GM12874 (cell line): ENCODE measurements at regions not wholly inside any gene's neighbourhood (a gene's known extent, or its start where the extent isn't known, plus 50 kb on each side); places are given as distances from the start of the nearest gene placed in this dataset.

Experiments used
- TF ChIP-seq, protein P1 (sequence below): IDR thresholded peaks from 2 replicates; pipeline ENCODE4 v1.5.1; 2011; ENCODE audit warnings: low read depth, mild to moderate bottlenecking, control low read depth, low read length, moderate library complexity; ENCODE audit not compliant: insufficient read depth

GRCh38 chr16:87131061-87131995 is 185.9 kb downstream of the C16orf95 start:
- TF ChIP-seq, protein P1, sequence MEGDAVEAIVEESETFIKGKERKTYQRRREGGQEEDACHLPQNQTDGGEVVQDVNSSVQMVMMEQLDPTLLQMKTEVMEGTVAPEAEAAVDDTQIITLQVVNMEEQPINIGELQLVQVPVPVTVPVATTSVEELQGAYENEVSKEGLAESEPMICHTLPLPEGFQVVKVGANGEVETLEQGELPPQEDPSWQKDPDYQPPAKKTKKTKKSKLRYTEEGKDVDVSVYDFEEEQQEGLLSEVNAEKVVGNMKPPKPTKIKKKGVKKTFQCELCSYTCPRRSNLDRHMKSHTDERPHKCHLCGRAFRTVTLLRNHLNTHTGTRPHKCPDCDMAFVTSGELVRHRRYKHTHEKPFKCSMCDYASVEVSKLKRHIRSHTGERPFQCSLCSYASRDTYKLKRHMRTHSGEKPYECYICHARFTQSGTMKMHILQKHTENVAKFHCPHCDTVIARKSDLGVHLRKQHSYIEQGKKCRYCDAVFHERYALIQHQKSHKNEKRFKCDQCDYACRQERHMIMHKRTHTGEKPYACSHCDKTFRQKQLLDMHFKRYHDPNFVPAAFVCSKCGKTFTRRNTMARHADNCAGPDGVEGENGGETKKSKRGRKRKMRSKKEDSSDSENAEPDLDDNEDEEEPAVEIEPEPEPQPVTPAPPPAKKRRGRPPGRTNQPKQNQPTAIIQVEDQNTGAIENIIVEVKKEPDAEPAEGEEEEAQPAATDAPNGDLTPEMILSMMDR, result no peak

DNA sequence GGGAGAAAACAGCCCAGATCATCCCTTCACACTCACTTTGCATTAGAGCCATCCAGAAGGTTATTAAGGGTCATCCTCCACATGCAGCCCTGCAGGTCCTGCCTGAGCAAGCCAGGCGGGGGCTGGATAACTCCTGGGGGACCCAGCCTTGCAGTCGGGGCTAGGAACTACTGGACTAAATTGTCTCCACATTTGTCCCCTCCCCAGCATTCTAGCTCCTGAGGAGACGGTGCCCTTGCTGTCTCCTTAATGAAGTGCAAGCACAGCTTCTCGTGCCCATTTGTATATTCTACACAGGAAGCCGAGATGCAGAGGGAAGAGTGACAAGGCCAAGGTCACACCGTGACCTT is 185.2 kb downstream of the C16orf95 start:
- TF ChIP-seq, protein P1, result no peak

DNA sequence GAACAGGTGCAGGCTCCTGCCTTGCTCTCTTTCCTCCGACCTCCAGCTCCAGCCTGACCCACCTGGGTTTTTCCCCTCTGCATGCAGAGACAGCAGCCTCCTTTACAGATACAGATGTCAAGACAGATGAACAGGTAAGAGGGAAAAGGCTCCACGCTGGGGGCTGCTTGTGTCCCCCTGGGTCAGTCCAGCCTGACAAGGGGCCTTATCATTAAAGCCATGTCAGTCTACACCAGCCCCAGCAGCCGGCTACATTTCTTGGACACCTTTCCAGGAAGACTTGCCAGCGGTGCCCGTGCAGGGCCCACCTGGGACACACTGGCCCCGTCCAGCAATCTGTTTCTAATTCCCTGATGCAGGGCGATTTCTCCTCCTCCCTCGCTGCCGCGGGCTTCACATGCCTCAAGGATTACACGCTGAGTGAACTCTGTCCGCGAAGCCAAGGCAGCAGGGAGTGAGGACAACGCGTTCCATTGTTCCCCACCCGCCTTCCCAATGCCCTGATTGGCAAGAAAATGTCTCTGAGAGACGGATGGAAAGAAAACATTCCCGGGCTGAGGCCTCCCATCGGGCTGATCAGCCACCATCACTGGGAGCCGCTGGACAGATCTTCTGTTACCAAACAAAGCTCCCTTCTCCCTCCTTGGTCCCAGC is 184.7 kb downstream of the C16orf95 start:
- TF ChIP-seq, protein P1, result no peak

- TF ChIP-seq, protein P1, result no peak
Measured at GRCh38 chr16:87133112-87133850, 183.9 kb downstream of the C16orf95 start.

- TF ChIP-seq, protein P1, result no peak
Measured at GRCh38 chr16:87133966-87134627, 183.1 kb downstream of the C16orf95 start.

DNA sequence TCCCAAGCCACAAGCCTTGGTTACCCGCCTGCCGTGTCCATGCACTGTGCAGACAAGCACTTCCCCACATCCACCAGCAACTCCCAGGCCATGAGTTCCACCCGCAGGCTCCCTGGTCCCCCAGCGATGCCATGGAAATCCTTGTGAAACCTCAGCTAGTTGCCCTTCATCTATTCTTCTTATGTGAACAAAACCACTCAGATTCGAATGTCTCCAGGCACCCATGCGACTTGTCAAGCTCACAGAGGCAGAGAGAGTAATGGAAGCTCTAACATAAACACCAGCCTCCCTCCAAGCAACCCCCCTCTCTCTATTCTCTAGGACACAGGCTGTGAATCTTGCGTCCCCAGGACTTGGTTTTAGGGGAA is 182.6 kb downstream of the C16orf95 start:
- TF ChIP-seq, protein P1, result no peak
